Non-pigmented ciliary epithelial cell (primary cell): ENCODE measurements at regions not wholly inside any gene's neighbourhood (a gene's known extent, or its start where the extent isn't known, plus 50 kb on each side); places are given as distances from the start of the nearest gene placed in this dataset.
A peak's percentile ranks its signal among the peaks of the same experiment; 100 is the strongest.
"Not testable (repeated sequence)": the region's sequence is repeated elsewhere in the genome, so short reads cannot be mapped to it uniquely, and the experiment has no call there.

ENCODE experiments used
- DNase-seq: peaks from one replicate; pipeline ENCODE4 v3.0.0-alpha.2; 2010; ENCODE audit warnings: low read depth

DNA sequence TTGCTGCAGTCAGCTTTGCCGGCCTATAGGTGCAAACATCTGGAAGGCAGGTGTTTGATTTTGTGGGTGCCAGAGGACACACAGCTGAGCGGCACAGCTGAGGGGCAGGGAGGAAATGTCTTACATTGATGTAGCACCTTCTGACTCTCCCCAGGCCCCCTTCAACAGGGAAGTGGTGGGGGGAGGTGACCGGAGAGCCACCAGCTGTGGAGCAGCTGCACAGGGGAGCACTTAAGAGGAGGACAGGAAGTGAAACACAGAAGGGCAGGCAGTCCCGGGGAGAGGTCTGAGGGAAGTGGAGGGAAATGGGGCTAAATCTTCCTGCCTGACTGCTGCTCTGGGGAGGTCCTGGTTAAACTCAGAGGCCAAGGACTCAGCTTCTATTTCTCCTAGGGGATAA, 409.1 kb downstream of the TNS1 start:
- DNase-seq: no peak

DNA sequence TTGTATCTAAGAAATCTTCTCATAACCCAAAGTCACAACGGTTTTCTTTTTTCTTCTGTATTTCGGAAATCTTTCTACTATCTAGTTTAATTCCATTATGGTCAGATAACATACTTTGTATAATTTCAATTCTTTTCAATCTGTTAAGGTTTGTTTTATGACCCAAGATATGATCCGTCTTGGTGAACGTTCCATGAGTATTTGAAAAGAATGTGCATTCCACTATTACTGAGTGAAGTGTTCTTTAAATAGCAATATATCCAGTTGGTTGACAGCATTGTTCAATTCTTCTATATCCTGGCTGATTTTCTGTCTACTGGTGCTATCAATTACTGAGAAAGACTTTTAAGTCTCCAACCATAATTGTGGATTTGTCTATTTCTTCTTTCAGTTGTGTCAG, 414.5 kb downstream of the TNS1 start:
- no peak for DNase-seq

DNA sequence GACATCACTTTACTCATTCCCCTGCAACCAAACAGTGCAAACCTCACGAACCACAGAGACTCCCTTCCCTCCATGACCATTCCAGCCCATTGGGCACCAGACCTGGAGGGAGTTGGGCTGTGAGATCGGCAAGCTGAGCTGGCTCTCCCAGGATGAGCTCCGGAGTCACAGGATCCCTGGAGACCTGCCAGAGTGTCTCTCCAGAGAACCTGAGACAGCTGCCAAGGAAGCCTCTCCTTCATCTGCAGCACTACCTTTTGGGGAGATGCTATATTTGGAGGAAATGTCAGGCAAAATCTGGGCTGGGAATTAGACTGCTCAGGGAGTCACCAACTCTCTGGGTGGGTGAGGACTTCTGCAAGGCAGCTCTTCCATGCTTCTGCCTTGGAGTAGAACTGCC, 417.4 kb downstream of the TNS1 start:
- no peak for DNase-seq

DNA sequence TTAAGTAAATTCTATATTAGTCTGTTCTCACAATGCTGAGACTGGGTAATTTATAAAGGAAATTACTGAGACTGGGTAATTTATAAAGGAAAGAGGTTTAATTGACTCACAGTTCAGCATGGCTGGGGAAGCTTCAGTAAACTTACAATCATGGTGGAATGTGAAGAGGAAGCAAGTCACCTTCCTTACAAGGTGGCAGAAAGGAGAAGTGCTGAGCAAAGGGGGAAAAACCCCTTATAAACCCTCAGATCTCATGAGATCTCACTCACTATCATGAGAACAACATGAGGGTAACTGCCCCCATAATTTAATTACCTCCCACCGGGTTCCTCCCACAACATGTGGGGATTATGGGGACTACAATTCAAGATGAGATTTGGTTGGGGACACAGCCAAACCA, 422.4 kb downstream of the TNS1 start:
- not testable (repeated sequence) for DNase-seq

DNA sequence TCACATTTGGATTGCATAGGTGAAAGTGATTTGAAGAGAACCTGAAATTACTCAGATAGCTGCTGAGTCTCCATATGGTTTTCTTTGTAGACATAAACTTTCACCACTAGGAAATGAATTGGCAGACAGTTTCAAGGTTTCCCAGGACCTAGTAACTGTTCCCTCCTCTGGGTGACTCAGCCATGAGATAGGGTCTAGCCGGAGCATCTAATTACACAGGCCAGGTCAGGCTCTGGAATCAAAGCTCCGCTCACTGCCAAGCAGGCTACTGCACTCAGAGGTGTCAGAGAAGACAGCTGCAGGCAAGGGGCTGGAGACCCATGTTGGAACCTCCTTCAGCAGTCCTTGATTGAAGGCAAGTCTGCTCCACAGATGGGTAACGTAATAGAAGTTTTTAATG, 429.2 kb downstream of the TNS1 start:
- DNase-seq: peak; percentile 11

DNA sequence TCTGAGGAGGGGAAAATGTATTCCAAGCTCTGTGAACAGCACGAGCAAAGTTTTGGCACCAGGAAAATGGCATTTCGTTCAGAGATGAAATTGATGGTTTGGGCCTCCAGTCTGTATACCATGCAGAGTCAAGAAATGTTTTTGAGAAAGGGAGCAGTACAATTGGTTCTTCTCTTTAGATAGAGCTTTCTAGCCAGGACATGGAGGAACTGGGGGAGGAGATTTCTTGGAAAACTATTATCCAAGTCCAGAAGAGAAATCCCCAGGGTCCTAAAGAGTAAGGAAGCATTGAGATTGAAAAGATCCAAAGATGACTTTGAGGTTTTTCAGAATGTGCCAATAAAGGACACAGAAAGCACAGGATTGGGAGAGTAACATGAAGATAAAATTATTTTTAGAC, 432.4 kb downstream of the TNS1 start:
- no peak for DNase-seq

DNA sequence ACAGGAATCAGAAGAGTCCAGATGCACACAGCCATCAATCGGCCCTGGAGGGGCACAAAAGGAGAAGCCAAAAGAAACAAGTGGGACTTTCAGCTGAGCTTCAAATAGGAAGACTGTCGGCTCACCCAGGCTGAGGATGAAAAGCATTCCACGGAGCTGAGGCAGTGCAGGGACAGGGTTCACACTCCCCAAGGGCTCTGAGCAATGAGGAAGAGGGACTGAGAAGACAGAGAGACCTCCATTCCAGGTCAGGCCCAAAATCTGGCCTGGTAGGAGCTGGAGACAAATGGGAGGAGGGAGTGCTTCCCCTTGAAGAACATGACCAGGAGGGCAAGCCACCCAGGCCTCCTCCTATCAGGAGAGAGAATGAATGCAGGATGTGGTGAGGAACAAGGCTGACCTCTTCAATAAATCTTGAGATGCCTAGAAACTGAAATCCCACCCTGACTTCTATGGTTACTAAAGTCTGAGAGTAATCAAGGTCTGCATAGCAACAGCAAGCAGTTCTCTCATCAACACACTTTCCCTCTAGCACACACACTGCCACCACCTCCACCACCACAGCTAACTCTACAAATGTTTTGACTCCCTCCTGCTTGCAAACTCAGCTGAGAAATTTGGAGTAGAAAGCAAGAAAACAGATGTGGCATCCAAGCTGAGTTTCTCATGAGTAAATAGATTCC, 434.4 kb downstream of the TNS1 start:
- DNase-seq: no peak

DNA sequence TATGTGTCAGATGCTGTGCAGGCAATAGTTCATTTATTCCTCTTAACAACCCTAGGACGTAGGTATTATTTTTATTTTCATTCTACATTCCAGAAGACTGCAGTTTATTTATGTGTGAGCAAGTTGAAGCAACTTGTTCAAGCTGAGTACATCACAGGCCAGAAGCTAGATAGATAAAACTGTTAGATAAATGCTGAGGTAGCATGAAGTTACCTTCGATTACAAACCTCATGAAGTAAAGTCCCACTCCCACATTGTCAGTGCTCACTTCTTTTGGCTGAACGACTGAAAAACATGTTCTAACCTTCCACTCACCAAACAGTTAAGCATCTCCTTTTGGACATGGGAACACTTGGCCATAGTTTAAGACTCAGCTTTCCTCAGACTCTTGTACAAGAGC, 439.2 kb downstream of the TNS1 start:
- DNase-seq: no peak

DNA sequence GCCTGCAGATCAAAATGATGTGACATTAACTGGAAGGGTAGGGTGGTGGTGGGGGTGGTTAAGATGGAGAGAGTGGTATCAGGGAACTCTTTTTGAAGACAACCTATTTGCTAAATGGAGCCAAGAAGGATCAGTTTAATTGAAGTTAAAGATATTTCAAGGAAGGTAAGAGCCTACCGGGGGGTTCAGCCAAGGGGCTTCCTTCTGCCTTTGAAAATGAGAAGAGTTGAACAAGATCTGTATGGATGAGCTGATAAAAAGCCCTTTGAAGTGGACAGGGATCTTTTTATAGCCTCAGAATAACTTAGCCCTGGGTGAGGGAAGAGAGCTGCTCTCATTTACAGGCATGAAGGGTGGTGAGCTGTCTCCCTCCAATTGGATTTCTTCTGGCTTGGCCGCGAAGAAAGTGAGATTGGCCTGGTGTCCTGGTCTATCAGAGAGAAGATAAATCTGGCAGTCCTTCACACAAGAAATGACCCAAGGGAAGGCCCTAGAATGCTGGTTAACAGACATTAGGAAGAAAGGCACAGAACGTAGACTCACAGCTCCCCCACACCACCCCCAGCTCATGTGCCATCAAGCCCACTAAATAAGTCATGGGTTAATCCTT, 439.8 kb downstream of the TNS1 start:
- no peak for DNase-seq

DNA sequence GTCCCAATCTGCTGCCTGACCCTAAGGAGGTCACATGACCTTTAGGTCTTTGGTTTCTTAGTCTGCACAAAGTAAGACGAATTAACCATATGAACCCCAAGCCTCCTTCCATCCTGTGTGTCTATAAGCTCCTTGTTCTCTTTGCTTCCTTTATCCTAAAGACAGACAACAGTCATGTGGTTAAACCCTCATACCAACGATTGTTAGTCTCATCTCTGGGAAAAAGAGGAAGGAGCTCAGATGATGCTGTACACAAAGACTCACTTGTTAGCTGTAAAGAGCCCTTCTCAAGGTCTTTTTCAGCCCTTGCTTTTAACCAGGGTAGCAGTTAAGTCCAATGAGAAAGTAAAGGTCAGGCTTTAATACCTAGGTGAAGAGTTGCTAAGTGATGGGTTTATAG, 443.7 kb downstream of the TNS1 start:
- no peak for DNase-seq

DNA sequence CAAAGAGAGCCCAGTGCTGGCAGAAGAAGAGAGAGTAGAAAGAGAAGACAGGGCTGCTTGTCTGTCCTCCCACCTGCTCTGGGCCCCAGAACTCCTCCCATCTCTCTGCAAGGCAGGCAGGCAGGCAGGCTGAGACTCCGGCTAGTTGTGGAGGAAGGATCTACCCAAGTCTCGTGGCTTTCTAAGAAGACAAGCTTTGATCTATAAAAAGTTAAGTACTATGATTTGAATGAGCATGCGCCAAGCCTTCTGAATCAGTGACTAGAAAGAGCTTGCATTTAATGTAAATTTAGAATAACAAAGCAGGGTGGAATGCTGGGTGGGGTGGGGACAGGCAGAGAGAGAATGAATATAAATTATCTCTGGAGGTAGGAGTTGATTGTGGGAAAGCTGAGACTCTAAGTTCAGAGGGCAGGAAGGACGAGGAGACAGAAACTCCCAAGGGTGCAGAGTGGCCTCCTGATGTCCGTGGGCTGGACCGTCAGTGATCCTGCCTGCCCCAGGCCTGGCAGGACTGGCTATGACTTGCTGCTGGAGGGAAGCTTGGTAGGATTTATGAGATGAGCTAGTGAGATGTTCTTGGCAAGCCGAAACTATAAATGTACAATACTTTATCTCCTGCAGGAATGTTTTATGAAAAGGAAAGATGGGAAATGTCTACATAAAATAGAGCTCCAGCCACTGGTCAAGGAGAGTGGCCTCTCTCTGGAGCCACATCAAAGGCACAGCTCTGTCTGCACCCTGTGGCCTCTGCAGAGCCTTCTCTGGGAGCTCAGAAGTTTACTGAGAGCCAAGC, 447.5 kb downstream of the TNS1 start:
- DNase-seq: no peak

DNA sequence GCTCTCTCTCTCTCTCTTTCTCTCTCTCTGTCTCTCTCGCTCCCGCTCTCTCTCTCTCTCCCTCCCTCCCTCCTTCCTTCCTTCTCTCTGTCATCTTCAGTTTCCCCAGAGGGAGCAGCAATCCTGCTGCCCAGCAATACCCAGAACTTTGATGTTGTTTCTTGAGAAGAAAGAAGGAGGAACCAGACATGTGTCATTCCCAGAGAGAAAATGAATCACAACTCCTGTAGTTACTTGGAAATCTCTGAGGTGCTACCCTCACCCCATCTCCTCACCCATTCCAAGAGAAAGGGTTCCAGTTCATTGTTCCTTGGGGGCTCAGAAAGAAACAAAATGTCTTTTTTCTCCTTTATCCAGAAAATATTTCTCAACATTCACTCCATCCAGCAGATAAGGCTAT, 449.1 kb downstream of the TNS1 start:
- DNase-seq: no peak

DNA sequence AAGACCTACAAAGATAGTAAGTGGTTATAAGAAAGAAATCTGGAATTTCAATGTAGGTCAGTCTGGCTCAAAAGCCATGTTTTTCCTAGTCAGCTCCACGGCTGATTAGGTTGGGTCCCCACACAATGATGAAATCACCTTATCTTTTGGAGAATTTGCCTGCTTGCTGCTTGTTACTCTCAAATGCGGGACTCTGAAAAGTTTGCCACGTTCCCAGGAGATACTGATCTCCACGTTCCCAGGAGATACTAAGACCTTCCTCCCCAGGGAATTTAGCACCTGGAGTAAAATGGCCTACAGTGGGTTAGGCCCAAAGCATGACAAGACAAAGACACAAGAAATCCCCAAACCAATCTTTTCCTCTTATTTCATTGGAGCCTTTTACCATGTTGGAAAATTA, 449.6 kb downstream of the TNS1 start:
- DNase-seq: no peak

DNA sequence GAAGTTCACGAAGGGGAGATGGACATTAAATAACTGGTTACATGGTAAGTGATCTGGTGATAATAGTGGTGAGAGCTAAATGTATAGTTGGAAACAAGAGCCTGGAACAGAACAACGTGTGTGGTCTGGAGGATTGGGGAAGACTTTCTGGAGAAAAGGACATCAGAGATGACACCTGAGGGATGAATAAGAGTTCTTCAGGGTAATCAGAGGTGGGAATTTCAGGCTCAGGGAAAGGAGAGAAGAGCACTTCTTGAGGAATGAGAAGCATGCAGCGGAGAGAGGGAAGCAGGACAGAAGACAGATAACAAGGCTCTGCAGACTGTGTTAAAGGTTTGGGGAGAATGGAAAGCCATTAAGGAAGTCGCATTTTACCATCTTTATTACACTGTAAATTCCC, 450.7 kb downstream of the TNS1 start:
- no peak for DNase-seq

DNA sequence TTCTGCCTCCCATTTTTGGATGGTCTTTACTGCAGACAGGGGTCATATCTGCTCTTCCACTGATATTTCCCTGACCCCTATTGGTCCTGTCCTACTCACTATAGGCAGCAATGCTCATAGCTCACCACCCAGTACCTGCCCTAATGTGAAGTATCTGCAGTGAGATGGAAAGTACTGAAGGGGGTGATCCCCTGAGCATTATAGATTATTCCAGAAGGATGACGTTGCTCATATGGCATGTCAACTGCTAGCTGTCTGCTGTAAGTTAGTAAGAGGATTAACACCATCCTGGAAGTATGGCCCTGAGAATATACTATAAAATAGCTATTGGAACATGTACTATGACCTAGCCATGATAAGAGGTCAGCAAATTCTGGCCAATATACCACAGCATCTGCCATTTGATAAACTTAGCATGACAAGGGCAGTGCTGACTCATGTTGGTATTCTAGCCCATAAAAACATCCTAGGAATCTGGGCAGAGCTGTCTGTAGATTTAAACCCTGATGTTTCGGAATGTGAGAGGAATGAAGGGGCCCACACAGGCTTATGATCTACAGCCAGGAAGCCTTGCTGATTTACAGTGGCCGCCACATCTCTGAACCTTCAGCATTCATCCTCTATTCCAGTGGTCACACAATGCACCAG, 451.4 kb downstream of the TNS1 start:
- DNase-seq: peak; percentile 31

DNA sequence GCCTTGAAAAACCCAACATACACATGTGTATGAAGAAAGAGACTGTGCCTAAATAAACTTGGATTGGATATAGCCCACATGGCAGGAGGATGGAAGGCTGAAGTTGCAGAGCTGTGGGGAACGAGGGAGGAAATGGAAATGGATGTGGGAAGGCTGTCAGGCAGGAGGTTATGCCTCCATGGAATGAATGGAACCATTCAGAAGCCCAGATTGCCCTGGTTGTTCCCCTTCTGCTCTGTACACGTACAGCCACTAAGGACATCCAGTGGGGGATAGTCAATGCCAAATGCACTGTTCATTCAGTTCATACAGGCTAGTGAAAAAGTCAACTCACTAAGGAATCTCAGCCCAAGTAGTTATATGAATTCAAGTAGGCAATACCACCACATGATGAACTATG, 463.7 kb downstream of the TNS1 start:
- DNase-seq: no peak

DNA sequence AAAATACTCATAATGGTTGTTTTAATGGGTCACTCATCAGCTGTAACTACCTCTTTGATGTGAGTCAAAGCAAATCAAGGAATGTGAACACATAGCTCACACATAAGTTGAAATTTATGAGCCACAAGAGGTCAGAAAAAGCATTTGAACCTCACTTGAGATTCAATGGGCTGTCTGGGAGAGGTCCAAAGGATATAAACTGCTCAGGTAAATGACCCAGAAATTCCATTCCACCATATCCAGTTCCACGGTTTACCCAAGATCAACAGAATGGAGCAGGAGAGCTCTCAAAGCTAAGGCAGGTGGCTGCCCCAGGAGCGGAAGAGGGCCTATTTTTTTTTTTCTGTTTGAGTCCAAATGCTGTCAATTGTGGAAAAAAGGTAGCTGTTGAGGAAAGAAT, 464.1 kb downstream of the TNS1 start:
- DNase-seq: no peak

DNA sequence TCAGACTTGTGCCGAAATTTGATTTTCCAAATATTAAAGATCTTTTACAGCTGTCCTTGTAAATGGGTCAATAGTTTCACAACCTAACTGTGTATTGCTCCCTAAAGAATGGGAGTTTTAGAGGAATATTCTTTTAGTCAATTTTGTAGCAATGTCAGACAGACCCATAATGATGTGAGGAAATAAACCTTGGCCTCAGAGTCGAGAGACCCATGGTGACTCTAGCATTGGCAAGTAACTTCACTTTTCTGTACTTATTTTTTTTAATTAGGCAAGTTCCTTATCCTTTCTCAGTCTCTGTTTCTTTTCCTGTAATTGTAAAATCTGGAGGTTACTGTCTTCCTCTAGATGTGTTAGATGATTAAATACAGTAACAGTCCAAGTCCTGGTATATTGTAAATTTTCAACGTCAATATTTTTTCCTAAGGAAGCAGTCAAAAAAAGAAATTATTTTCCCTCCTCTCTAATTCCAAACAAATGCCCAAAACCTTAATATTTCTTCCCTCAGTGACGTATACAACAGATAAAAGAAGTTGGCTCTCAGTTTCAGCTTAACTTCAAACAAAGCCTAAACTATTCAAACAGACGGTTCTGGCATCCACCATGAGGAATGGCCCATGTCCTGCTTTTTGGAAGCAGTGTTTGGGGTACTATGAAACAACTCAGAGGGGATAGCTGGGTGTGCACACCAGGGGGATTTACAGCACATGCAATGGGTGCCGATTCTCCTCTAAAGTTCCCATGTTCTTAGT, 466.7 kb downstream of the TNS1 start:
- no peak for DNase-seq

DNA sequence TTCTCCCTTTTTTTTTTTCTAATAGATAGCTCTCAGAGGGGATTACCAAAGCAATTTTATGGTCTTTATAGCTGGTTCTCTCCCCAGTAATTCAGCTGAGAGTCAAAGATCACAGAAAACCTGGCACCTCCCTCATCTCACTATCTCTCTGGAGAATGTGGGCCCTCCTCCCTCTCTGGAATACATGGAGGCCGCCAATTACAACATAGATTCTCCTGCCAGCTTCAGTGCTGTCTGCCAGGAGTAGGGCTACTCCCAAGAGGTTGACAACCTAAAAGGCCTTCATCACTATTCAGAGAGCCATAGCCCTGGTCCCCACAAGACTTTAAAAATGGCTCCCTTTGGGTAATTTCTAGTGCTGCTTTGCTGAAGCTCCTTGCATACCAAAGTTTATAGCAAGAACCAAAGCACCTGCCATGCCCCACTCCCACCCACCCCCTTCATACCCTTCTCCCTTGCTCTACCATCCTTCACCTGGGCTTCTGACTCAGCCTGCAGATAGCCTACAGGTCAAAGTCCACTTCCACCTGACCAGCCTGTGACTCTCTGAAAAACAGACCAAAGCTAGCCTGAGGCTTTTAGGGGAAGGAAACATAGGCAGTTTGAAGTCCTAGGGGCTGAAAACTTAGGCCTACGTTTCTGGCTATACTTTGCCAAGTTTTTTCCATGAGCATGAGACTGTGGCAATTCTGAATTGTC, 472.3 kb downstream of the TNS1 start:
- DNase-seq: no peak

DNA sequence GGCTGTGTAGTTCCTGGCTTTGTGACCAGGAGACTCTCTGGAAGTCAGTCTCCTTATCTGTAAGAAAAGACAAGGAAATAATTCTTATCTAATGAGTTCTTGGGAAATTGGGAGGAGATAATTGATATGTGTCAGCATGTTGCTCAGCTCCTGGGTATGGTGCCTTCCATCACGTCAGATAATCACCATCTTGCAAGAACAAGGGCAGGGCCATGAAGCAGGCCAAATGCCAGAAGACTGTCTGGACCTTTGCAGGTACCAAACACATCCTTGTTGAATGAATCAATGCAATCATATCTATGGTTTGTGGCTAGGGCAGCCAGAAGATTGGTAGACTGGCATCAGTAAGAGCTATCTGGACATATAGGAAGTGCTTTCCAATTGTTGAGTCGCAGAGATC, 473.5 kb downstream of the TNS1 start:
- no peak for DNase-seq

DNA sequence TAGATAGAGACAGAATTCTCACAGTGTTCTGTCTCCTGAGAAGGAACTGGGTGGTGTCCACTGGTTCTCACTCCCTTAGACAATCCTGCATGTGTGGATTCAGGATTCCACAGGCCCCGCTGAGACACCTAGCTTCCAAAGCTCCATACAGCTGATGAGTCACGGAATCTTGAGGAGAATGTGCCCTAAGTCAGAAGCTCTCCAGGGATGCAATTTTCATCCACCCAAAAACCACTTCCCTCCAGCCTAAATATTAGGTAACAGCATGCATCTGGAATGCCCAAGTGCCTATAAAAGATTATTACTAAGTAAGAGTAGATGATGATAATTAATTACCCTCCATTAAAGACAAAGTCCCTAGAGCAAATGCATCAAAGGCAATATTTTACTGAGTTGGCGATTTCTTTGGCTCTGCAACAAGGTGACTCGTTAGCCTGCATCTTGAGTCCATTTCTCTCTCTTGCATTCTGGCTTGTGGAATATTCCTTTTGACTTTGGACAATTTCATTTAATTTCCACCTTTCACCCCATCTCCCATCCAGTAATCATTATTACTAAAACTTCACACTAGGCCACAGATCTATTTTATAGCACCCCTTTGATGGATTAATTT, 475.1 kb downstream of the TNS1 start:
- DNase-seq: no peak
